GM10248 (cell line): ENCODE measurements at regions not wholly inside any gene's neighbourhood (a gene's known extent, or its start where the extent isn't known, plus 50 kb on each side); places are given as distances from the start of the nearest gene placed in this dataset.

ENCODE experiments used
- CTCF ChIA-PET: fragments of 300-600 bp; sonication (Branson Sonifier 250); formaldehyde crosslinking; extraction: SDS; loops from one replicate; lab custom pipeline; 2021; ENCODE audit warnings: antibody characterized with exemption; lab: Yijun Ruan, JAX
- POLR2A ChIA-PET: fragments of 350-650 bp; sonication (Branson Sonifier 250); formaldehyde crosslinking; extraction: SDS; loops from one replicate; lab custom pipeline; 2020; ENCODE audit warnings: antibody characterized with exemption; lab: Yijun Ruan, JAX
- DNase-seq: peaks from one replicate; pipeline ENCODE4 v3.0.0; 2012; ENCODE audit errors: extremely low spot score
- CTCF ChIP-seq: IDR thresholded peaks from 2 replicates; pipeline ENCODE4 v1.5.1; 2012; ENCODE audit warnings: mild to moderate bottlenecking, low read depth; ENCODE audit errors: extremely low read depth, missing control alignments, control extremely low read depth

GRCh38 chr3:59684766-59685165 lies 634.9 kb upstream of the CFAP20DC start:
- TF ChIP-seq CTCF, result no peak

GRCh38 chr3:59680919-59681318 lies 631.1 kb upstream of the CFAP20DC start:
- TF ChIP-seq CTCF, result no peak
- CTCF ChIA-PET, result no interaction called here
- POLR2A ChIA-PET, result no interaction called here
- DNase-seq, result no peak

More at GRCh38 chr3:59684766-59685165, 634.9 kb upstream of the CFAP20DC start:
- DNase-seq, result no peak
- ChIA-PET CTCF (no interaction called here), POLR2A (no interaction called here)

- DNase-seq, result no peak
- ChIA-PET POLR2A (no interaction called here), CTCF (interaction anchor here (1.1 kb wide), 1 partner anchor 24 kb away, joined by 4 read pairs; no protein-coding TSS in a partner anchor)
- no peak for TF ChIP-seq CTCF
Measured at GRCh38 chr3:59677747-59678702, 628.2 kb upstream of the CFAP20DC start.

GRCh38 chr3:59675495-59675894 lies 625.7 kb upstream of the CFAP20DC start:
- DNase-seq, result no peak
- no peak for TF ChIP-seq CTCF
- CTCF ChIA-PET, result no interaction called here
- POLR2A ChIA-PET, result no interaction called here

- CTCF ChIA-PET, result no interaction called here
- no peak for DNase-seq
- TF ChIP-seq CTCF, result no peak
- POLR2A ChIA-PET, result no interaction called here
Measured at GRCh38 chr3:59663076-59663850, 613.4 kb upstream of the CFAP20DC start.

- ChIA-PET POLR2A (no interaction called here), CTCF (interaction anchor here (1.5 kb wide), 1 partner anchor 8 kb away, joined by 3 read pairs; no protein-coding TSS in a partner anchor)
- DNase-seq, result no peak
- no peak for TF ChIP-seq CTCF
Measured at GRCh38 chr3:59660852-59661625, 611.2 kb upstream of the CFAP20DC start.
